PC-9 (cell line): ENCODE measurements at regions not wholly inside any gene's neighbourhood (a gene's known extent, or its start where the extent isn't known, plus 50 kb on each side); places are given as distances from the start of the nearest gene placed in this dataset.

Experiments
- BruUV-seq: library from RNA; stranded (reverse); fragments of 400-500 nt; replicated peaks from 2 replicates; lab custom pipeline; 2021; lab: Mats Ljungman, UMichigan
- CTCF ChIA-PET: fragments of 300-600 bp; sonication (Branson Sonifier 250); formaldehyde crosslinking; loops from one replicate; lab custom pipeline; 2022; ENCODE audit warnings: antibody characterized with exemption; lab: Charles Lee
- POLR2A ChIA-PET: fragments of 300-600 bp; sonication (Branson Sonifier 250); formaldehyde crosslinking; loops from one replicate; lab custom pipeline; 2022; ENCODE audit warnings: antibody characterized with exemption; ENCODE audit not compliant: unreplicated experiment; lab: Charles Lee
- DNase-seq, 2 experiments: peaks; one replicate each; pipeline versions ENCODE4 v3.0.0 to v3.0.0-alpha.2; 2015 to 2022; ENCODE audit warnings: mixed read lengths in 1 of 2
- H2AFZ ChIP-seq: fragments of 200-600 bp; sonication (generic); 2 replicates; pipeline ENCODE4 v1.8.1; 2017; ENCODE audit warnings: antibody characterized with exemption
- H3F3A ChIP-seq: fragments of 200-600 bp; sonication (generic); 2 replicates; pipeline ENCODE4 v1.8.1; 2017; ENCODE audit warnings: antibody characterized with exemption, mild to moderate bottlenecking, low read depth; ENCODE audit not compliant: insufficient read depth
- H3K27ac ChIP-seq: fragments of 200-600 bp; sonication (generic); 2 replicates; pipeline ENCODE4 v1.6.1; 2016; ENCODE audit warnings: mixed run types
- H3K27me3 ChIP-seq: fragments of 200-600 bp; sonication (generic); 2 replicates; pipeline ENCODE4 v1.6.1; 2016; ENCODE audit warnings: low read depth, mixed run types; ENCODE audit not compliant: insufficient read depth
- H3K36me3 ChIP-seq: fragments of 200-600 bp; sonication (generic); 2 replicates; pipeline ENCODE4 v1.6.1; 2016; ENCODE audit warnings: low read depth, mixed run types
- H3K4me1 ChIP-seq: fragments of 200-600 bp; sonication (generic); replicated peaks from 2 replicates; pipeline ENCODE4 v1.6.1; 2016; ENCODE audit warnings: mixed run types; ENCODE audit not compliant: insufficient read depth
- H3K4me2 ChIP-seq: fragments of 200-600 bp; sonication (generic); 2 replicates; pipeline ENCODE4 v1.6.1; 2017; ENCODE audit warnings: mixed run types
- H3K4me3 ChIP-seq: fragments of 200-600 bp; sonication (generic); 2 replicates; pipeline ENCODE4 v1.6.1; 2016; ENCODE audit warnings: mixed run types
- H3K79me2 ChIP-seq: fragments of 200-600 bp; sonication (generic); 2 replicates; pipeline ENCODE4 v1.6.1; 2017; ENCODE audit warnings: low read depth, mixed run types
- H3K9me2 ChIP-seq: fragments of 200-600 bp; sonication (generic); 2 replicates; pipeline ENCODE4 v1.8.1; 2017; ENCODE audit warnings: mild to moderate bottlenecking; ENCODE audit not compliant: insufficient read depth
- H3K9me3 ChIP-seq: fragments of 200-600 bp; sonication (generic); 2 replicates; pipeline ENCODE4 v1.8.1; 2016; ENCODE audit warnings: low read depth; ENCODE audit not compliant: insufficient read depth
- H4K20me1 ChIP-seq: fragments of 200-600 bp; sonication (generic); 2 replicates; pipeline ENCODE4 v1.8.1; 2017; ENCODE audit not compliant: insufficient read depth
- CTCF ChIP-seq: fragments of 200-600 bp; sonication (generic); conservative IDR thresholded peaks from 2 replicates; pipeline ENCODE4 v1.6.1; 2017; ENCODE audit warnings: mixed run types, antibody characterized with exemption, mild to moderate bottlenecking, moderate library complexity
- EZH2 ChIP-seq: fragments of 200-600 bp; sonication (generic); IDR thresholded peaks from 2 replicates; pipeline ENCODE4 v1.8.0; 2017; ENCODE audit warnings: antibody characterized with exemption, low read depth
- intact Hi-C: fragments of 100-400 bp; cut with micrococcal nuclease; formaldehyde crosslinking; loops from one replicate; pipeline ENCODE4 v1.10.0; 2022; ENCODE audit not compliant: unreplicated experiment

- intact Hi-C loops, result loop anchor here (5.0 kb wide), 1 partner anchor 524 kb away; the partner anchor contains the start of gene MAB21L4
- Histone ChIP-seq H2AFZ (no peak overlapping the region), H3K9me2 (no peaks in the 10 kb centered on the region), H3K4me3 (no peak overlapping the region), H3K36me3 (no peaks in the 10 kb centered on the region), H3K4me1 (peaks cover 48% of the 10 kb centered on the region), H3K27ac (no peak overlapping the region), H3K79me2 (no peaks in the 10 kb centered on the region), H3K27me3 (no peaks in the 10 kb centered on the region), H3F3A (peaks cover 21% of the 10 kb centered on the region), H4K20me1 (no peaks in the 10 kb centered on the region), H3K9me3 (no peaks in the 10 kb centered on the region), H3K4me2 (no peak overlapping the region)
- no peak for DNase-seq
- POLR2A ChIA-PET, result interaction anchor here (0.6 to 0.9 kb wide), 2 partner anchors 11 to 12 kb away, joined by 3 to 4 read pairs; no protein-coding TSS in a partner anchor
- no TSS peak for BruUV-seq
- TF ChIP-seq EZH2 (no peak), CTCF (no peak)
- CTCF ChIA-PET, result interaction anchor here (0.7 kb wide), 1 partner anchor 140 kb away, joined by 11 read pairs; no protein-coding TSS in a partner anchor
Observed at GRCh38 chr2:240373289-240373885, 62.1 kb upstream of the GPC1 start.

- no peak overlapping the region for H2AFZ ChIP-seq
- H3K79me2 ChIP-seq, result no peaks in the 10 kb centered on the region
- no peaks in the 10 kb centered on the region for H4K20me1 ChIP-seq
- ChIA-PET POLR2A (interaction anchor here (0.5 to 0.9 kb wide), 5 partner anchors 10 to 135 kb away, joined by 3 to 6 read pairs (median 4); no protein-coding TSS in a partner anchor), CTCF (interaction anchor here (0.6 to 1.0 kb wide), 3 partner anchors 13 to 1933 kb away, joined by 3 to 11 read pairs (median 6); no protein-coding TSS in a partner anchor)
- peaks cover 39% of the 10 kb centered on the region for H3K4me1 ChIP-seq
- no peaks in the 10 kb centered on the region for H3K9me2 ChIP-seq
- peak; percentile 75 to 93 for DNase-seq
- BruUV-seq, result no TSS peak
- intact Hi-C loops, result loop anchor here (1.0 to 5.0 kb wide), 3 partner anchors 53 to 523 kb away; partner anchors contain the start of gene MAB21L4
- no peak overlapping the region for H3K4me3 ChIP-seq
- no peaks in the 10 kb centered on the region for H3K36me3 ChIP-seq
- TF ChIP-seq CTCF, result no peak
- TF ChIP-seq EZH2, result no peak
- H3K4me2 ChIP-seq, result peak overlapping the region; percentile 32
- peaks cover 19% of the 10 kb centered on the region for H3F3A ChIP-seq
- H3K27ac ChIP-seq, result no peak overlapping the region
- no peaks in the 10 kb centered on the region for H3K27me3 ChIP-seq
- H3K9me3 ChIP-seq, result no peaks in the 10 kb centered on the region
Observed at GRCh38 chr2:240374085-240374907, 61.2 kb upstream of the GPC1 start.

GRCh38 chr2:240375024-240375645, 60.3 kb upstream of the GPC1 start:
- peaks cover 31% of the 10 kb centered on the region for H3K4me1 ChIP-seq
- peaks cover 16% of the 10 kb centered on the region; the same call in 1 of the 2 replicates for H3F3A ChIP-seq
- H3K4me2 ChIP-seq, result no peak overlapping the region; the same call in 1 of the 2 replicates
- no peaks in the 10 kb centered on the region for H3K9me2 ChIP-seq
- no TSS peak for BruUV-seq
- H2AFZ ChIP-seq, result no peak overlapping the region
- H3K27ac ChIP-seq, result no peak overlapping the region
- no peaks in the 10 kb centered on the region for H3K27me3 ChIP-seq
- H3K36me3 ChIP-seq, result no peaks in the 10 kb centered on the region
- no peak overlapping the region for H3K4me3 ChIP-seq
- CTCF ChIA-PET, result no interaction called here
- H4K20me1 ChIP-seq, result no peaks in the 10 kb centered on the region
- H3K9me3 ChIP-seq, result no peaks in the 10 kb centered on the region
- TF ChIP-seq CTCF (no peak), EZH2 (no peak)
- DNase-seq, result no peak
- POLR2A ChIA-PET, result interaction anchor here (0.5 to 0.6 kb wide), 2 partner anchors 135 to 142 kb away, joined by 6 to 8 read pairs; no protein-coding TSS in a partner anchor
- H3K79me2 ChIP-seq, result no peaks in the 10 kb centered on the region
- intact Hi-C loops, result no loop called here
